ENCODE measurements at regions not wholly inside any gene's neighbourhood (a gene's known extent, or its start where the extent isn't known, plus 50 kb on each side); places are given as distances from the start of the nearest gene placed in this dataset.

DNA sequence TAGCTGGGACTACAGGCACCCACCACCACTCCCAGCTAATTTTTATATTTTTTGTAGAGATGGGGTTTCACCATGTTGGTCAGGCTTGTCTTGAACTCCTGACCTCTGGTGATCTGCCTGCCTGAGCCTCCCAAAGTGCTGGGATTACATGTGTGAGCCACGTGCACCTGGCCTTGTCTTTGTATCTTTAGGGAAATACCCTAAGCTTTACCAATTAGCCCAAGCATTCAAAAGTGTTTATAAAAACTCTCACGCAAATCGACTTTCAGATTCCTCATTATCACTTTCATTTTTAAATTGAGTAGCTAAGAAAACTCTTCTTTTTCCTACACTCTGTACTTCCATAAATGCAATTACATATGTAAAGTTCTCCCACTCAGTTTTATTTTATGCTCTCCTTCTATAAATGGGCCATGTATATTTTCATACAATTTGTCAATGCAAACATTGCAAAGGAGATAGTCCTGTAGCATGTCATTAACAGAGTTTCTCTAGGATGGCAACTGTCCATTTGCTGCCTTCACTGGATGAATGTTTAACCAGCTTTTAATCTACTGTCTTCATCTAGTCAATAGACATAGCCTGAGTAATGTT lies 326.2 kb upstream of the LRATD1 start:
- no peak overlapping the region for H2AFZ ChIP-seq (ENCODE audit: low read depth, low read length)
- H3K4me2 ChIP-seq (ENCODE audit: insufficient read depth, low read length), result no peak overlapping the region
- no peak overlapping the region for H3K9ac ChIP-seq (ENCODE audit: insufficient read depth in 1 of 2, low read depth in 2 of 2, low read length in 2 of 2)
- H3K27ac ChIP-seq (ENCODE audit: extremely low read depth, low read depth, low read length), result no peak overlapping the region
- no peak for ATAC-seq
- no peak overlapping the region for H3K4me3 ChIP-seq
- no TSS peak for BruUV-seq (replicated peaks)
- in situ Hi-C loops (cut with MboI), result no loop called here
- no peaks in the 10 kb centered on the region for H3K9me1 ChIP-seq (ENCODE audit: control insufficient read depth, insufficient read depth, low read length)
- FAIRE-seq, result no peak
- CTCF ChIA-PET (ENCODE audit: low intra/inter-chr PET ratio), result no interaction called here
- no peaks in the 10 kb centered on the region for H3K27me3 ChIP-seq (ENCODE audit: control insufficient read depth in 2 of 2, insufficient read depth in 2 of 2, low read length in 2 of 2)
- intact Hi-C loops (cut with micrococcal nuclease), result no loop called here
- 3% methylated on average over 3 of the region's 3 CpGs for WGBS (ENCODE audit: insufficient coverage, low coverage, missing lambda C conversion rate)
- TF ChIP-seq ZNF384 (IDR thresholded peaks at IDR 0.05; ENCODE audit: low read depth, low read length), result no peak
- TF ChIP-seq, protein P1, sequence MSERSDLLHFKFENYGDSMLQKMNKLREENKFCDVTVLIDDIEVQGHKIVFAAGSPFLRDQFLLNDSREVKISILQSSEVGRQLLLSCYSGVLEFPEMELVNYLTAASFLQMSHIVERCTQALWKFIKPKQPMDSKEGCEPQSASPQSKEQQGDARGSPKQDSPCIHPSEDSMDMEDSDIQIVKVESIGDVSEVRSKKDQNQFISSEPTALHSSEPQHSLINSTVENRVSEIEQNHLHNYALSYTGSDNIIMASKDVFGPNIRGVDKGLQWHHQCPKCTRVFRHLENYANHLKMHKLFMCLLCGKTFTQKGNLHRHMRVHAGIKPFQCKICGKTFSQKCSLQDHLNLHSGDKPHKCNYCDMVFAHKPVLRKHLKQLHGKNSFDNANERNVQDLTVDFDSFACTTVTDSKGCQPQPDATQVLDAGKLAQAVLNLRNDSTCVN (CRISPR knock-in tag; IDR thresholded peaks at IDR 0.05), result no peak
- no peak for TF ChIP-seq EP400 (IDR thresholded peaks at IDR 0.05)
- TF ChIP-seq, protein P2, sequence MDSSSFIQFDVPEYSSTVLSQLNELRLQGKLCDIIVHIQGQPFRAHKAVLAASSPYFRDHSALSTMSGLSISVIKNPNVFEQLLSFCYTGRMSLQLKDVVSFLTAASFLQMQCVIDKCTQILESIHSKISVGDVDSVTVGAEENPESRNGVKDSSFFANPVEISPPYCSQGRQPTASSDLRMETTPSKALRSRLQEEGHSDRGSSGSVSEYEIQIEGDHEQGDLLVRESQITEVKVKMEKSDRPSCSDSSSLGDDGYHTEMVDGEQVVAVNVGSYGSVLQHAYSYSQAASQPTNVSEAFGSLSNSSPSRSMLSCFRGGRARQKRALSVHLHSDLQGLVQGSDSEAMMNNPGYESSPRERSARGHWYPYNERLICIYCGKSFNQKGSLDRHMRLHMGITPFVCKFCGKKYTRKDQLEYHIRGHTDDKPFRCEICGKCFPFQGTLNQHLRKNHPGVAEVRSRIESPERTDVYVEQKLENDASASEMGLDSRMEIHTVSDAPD (CRISPR knock-in tag; IDR thresholded peaks at IDR 0.05), result no peak
- no peak for TF ChIP-seq HCFC1 (IDR thresholded peaks at IDR 0.05; ENCODE audit: low read depth, low read length)
- TF ChIP-seq, protein P3, sequence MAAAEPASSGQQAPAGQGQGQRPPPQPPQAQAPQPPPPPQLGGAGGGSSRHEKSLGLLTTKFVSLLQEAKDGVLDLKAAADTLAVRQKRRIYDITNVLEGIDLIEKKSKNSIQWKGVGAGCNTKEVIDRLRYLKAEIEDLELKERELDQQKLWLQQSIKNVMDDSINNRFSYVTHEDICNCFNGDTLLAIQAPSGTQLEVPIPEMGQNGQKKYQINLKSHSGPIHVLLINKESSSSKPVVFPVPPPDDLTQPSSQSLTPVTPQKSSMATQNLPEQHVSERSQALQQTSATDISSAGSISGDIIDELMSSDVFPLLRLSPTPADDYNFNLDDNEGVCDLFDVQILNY (CRISPR knock-in tag; IDR thresholded peaks at IDR 0.05), result no peak
- no peak for TF ChIP-seq SRF (CRISPR knock-in tag; IDR thresholded peaks at IDR 0.05)
- TF ChIP-seq PRPF4 (IDR thresholded peaks at IDR 0.05; ENCODE audit: insufficient read depth, low read depth, low read length, poor library complexity, severe bottlenecking), result no peak
- H4K20me1 ChIP-seq (replicated peaks; ENCODE audit: control insufficient read depth, insufficient read depth, low read length), result no peaks in the 10 kb centered on the region
- DNase-seq (ENCODE audit: extremely low read depth in 1 of 4, low spot score in 3 of 4), result no peak
- no peaks in the 10 kb centered on the region for H3K4me1 ChIP-seq (replicated peaks in 1 of 2; ENCODE audit: control insufficient read depth in 2 of 2, insufficient read depth in 2 of 2, low read length in 2 of 2)
- H3K79me2 ChIP-seq (ENCODE audit: control insufficient read depth, insufficient read depth, low read length), result no peaks in the 10 kb centered on the region
- POLR2A ChIA-PET, result no interaction called here
- no peaks in the 10 kb centered on the region for H3K9me3 ChIP-seq (replicated peaks; ENCODE audit: control insufficient read depth, insufficient read depth, low read depth, low read length)
- H3K36me3 ChIP-seq (ENCODE audit: control insufficient read depth, insufficient read depth, low read length), result no peaks in the 10 kb centered on the region
